GM12864 (cell line): ENCODE measurements at regions not wholly inside any gene's neighbourhood (a gene's known extent, or its start where the extent isn't known, plus 50 kb on each side); places are given as distances from the start of the nearest gene placed in this dataset.

Source experiments
- DNase-seq: peaks from one replicate; pipeline ENCODE4 v3.0.0-alpha.2; 2011; ENCODE audit warnings: low read depth
- H3K4me3 ChIP-seq: 2 replicates; pipeline ENCODE4 v1.5.1; 2011; ENCODE audit warnings: mild to moderate bottlenecking, low read depth, low read length, control low read depth
- TF ChIP-seq, protein P1 (sequence below): IDR thresholded peaks from 2 replicates; pipeline ENCODE4 v1.5.1; 2011; ENCODE audit warnings: low read depth, mild to moderate bottlenecking, moderate library complexity, low read length, control low read depth, inconsistent platforms; ENCODE audit errors: missing control alignments

DNA sequence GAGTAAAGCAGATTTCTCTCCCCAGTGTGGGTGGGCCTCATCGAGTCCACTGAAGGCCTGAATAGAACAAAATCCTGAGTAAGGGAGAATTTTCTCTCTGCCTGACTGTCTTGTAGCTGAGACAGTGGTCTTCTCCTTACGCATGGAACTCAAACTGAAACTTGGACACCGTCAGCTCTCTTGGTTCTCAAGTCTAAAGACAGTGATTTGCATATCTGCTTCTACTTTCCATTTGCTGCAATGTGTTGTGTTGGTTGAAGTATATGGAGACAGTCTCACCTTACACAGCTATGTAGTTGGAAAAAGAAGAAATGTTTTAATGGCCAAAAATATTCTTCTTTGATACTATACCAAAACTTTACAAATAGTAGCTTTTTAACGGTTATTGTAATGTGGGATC, 160.2 kb upstream of the LMNTD1 start:
- DNase-seq: peak; percentile 73
- no peak overlapping the region for H3K4me3 ChIP-seq
- TF ChIP-seq, protein P1, sequence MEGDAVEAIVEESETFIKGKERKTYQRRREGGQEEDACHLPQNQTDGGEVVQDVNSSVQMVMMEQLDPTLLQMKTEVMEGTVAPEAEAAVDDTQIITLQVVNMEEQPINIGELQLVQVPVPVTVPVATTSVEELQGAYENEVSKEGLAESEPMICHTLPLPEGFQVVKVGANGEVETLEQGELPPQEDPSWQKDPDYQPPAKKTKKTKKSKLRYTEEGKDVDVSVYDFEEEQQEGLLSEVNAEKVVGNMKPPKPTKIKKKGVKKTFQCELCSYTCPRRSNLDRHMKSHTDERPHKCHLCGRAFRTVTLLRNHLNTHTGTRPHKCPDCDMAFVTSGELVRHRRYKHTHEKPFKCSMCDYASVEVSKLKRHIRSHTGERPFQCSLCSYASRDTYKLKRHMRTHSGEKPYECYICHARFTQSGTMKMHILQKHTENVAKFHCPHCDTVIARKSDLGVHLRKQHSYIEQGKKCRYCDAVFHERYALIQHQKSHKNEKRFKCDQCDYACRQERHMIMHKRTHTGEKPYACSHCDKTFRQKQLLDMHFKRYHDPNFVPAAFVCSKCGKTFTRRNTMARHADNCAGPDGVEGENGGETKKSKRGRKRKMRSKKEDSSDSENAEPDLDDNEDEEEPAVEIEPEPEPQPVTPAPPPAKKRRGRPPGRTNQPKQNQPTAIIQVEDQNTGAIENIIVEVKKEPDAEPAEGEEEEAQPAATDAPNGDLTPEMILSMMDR: no peak

- H3K4me3 ChIP-seq: no peak overlapping the region
- DNase-seq: no peak
- TF ChIP-seq, protein P1: no peak
Observed at GRCh38 chr12:25714198-25714984, 161.3 kb upstream of the LMNTD1 start.

DNA sequence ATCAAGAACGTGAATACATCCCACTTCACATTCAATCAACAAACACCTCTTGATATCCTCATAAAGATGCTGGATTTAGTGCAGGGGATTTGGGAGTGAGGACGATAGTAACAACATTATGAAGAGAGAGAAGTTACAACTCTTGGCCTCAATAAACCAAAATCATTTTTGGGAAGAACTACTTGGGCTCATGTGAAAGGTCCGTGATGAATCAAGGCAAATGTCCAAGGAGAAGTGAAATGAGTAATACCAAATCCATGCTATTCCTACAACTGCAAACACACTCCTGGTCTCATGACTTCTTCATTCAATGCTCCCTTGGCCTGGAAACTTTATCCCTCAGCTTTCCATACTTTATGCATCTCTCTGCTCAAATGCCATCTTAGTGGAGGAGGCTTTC, 162.0 kb upstream of the LMNTD1 start:
- TF ChIP-seq, protein P1: no peak
- no peak overlapping the region for H3K4me3 ChIP-seq
- DNase-seq: no peak

DNA sequence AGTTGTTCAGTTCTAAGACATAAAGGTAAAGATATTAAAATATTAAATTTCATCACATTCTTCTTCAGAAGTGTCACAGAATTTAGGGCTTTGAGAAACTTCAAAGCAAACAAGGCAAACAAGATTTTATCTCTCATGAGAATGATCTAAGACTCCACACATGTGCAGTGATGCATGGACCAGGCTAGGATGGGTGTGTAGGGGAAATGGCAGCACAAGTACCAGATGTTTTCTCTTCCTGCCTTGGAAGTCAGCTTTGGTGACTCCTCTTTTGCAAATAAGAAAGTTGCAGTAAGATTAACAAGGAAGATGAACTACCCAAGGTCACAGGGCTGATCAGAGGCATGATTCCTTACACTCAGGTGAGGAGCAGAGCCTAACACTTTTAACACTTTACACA, 163.8 kb upstream of the LMNTD1 start:
- H3K4me3 ChIP-seq: no peak overlapping the region
- DNase-seq: no peak
- TF ChIP-seq, protein P1: no peak

DNA sequence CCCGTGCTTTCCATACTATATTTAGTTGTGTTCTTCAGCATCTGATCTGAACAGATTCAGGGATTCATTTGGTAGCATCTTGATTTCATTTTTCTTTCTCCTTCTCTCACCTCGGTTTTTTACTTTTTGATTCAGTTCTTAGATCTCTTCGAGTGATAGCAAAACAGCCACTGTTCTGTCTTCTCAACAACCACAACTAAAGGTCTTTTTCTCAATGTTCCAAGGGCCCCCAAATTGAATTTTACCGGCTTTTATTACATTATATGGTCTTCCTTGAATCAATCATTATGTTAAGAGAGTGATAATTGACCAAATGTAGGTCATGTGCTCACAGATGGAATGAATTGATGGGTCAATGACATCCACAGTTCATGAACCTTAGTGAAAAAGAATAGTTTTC, 164.5 kb upstream of the LMNTD1 start:
- DNase-seq: no peak
- TF ChIP-seq, protein P1: no peak
- no peak overlapping the region for H3K4me3 ChIP-seq

DNA sequence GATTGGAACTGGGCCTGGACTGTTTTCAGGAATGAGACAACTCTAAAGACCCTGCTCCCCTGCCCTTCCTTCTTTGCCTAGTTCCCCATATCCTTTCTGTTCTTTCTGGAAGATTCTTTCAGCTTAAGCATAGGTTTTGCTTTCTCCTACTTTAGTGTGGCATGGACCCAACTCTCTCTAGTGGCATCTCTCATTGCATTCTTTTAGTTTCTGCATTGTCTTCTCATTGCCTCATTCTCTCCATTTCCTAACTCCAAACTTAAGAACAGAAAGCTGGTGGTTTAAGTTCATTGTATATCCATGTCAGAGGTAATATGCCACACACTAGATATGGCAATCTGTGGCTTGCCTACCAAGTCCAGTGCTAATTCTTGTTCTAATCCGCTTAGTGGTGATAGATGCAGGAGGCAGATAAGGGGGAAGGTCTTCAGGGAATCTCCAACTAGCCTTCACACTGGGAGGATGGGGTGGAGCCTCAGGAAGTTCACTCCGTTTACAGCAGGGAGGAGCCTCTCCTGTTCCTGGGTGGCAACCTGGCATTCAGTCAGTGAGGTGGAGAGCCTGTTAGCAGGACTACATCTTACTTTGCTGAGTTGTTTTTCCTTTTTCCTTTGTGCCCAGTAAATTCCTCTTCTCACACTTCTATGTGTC, 165.1 kb upstream of the LMNTD1 start:
- H3K4me3 ChIP-seq: no peak overlapping the region
- TF ChIP-seq, protein P1: no peak
- no peak for DNase-seq
